ENCODE measurements at regions not wholly inside any gene's neighbourhood (a gene's known extent, or its start where the extent isn't known, plus 50 kb on each side); places are given as distances from the start of the nearest gene placed in this dataset.

- H3K27me3 ChIP-seq (ENCODE audit: control insufficient read depth in 1 of 2, insufficient read depth in 2 of 2, low read length in 2 of 2): no peaks in the 10 kb centered on the region
- H3K4me2 ChIP-seq (ENCODE audit: low read depth, low read length): no peak overlapping the region
- ATAC-seq: no peak
- H2AFZ ChIP-seq (ENCODE audit: low read length): no peak overlapping the region
- H3K79me2 ChIP-seq (ENCODE audit: insufficient read depth, low read length): no peaks in the 10 kb centered on the region
- no peak overlapping the region for H3K27ac ChIP-seq (ENCODE audit: extremely low read length, insufficient read depth, low read length)
- ChIA-PET POLR2A (no interaction called here), CTCF (ENCODE audit: low intra/inter-chr PET ratio, low total read pairs) (no interaction called here)
- intact Hi-C loops (cut with micrococcal nuclease; ENCODE audit: unreplicated experiment): no loop called here
- no peak overlapping the region for H3K4me3 ChIP-seq (replicated peaks in 1 of 3; ENCODE audit: insufficient read depth in 1 of 3, low read depth in 2 of 3, low read length in 3 of 3)
- no peaks in the 10 kb centered on the region for H3K9me3 ChIP-seq (ENCODE audit: low read length)
- WGBS (ENCODE audit: low lambda C conversion rate): 98% methylated on average over 8 of the region's 8 CpGs
- FAIRE-seq: no peak
- H3K9ac ChIP-seq (ENCODE audit: insufficient read depth, low read depth, low read length): no peak overlapping the region
- no peaks in the 10 kb centered on the region for H4K20me1 ChIP-seq (ENCODE audit: insufficient read depth, low read length)
- BruUV-seq (replicated peaks): no TSS peak
- H3K36me3 ChIP-seq (replicated peaks in 1 of 2; ENCODE audit: control insufficient read depth in 1 of 2, insufficient read depth in 2 of 2, low read length in 2 of 2): peaks cover 11 to 27% of the 10 kb centered on the region in 2 experiments; a peak in 4 of 5 replicates
- TF ChIP-seq NR2F6 (IDR thresholded peaks at IDR 0.05): no peak
- TF ChIP-seq NR2F6 (CRISPR knock-in tag; IDR thresholded peaks at IDR 0.05): no peak
- no peak for TF ChIP-seq PLSCR1 (CRISPR knock-in tag; IDR thresholded peaks at IDR 0.05; ENCODE audit: borderline replicate concordance)
- no peak for TF ChIP-seq CERS6 (CRISPR knock-in tag; IDR thresholded peaks at IDR 0.05)
- no peak for TF ChIP-seq PHF21A (CRISPR knock-in tag; IDR thresholded peaks at IDR 0.05)
- TF ChIP-seq ZNF737 (CRISPR knock-in tag; IDR thresholded peaks at IDR 0.05; ENCODE audit: borderline replicate concordance): no peak
- in situ Hi-C loops (cut with HindIII; ENCODE audit: extremely low pct_ligation_motif_present, low pct_unique_long_range_greater_than_20kb): no loop called here
- DNase-seq (ENCODE audit: low spot score): no peak
- no peaks in the 10 kb centered on the region for H3K4me1 ChIP-seq (ENCODE audit: insufficient read depth, low read length)
Observed at GRCh38 chr6:144725736-144726522, 440.8 kb downstream of the UTRN start.

- no peak overlapping the region for H3K27ac ChIP-seq (ENCODE audit: extremely low read length, insufficient read depth, low read length)
- H3K9me3 ChIP-seq (ENCODE audit: low read length): no peaks in the 10 kb centered on the region
- intact Hi-C loops (cut with micrococcal nuclease; ENCODE audit: unreplicated experiment): loop anchor here (1.0 kb wide), 1 partner anchor 28 kb away; no protein-coding TSS in a partner anchor
- 97% methylated on average over 4 of the region's 4 CpGs for WGBS (ENCODE audit: low lambda C conversion rate)
- no peaks in the 10 kb centered on the region for H3K79me2 ChIP-seq (ENCODE audit: insufficient read depth, low read length)
- no peak for FAIRE-seq
- peaks cover 17 to 41% of the 10 kb centered on the region in 2 experiments for H3K36me3 ChIP-seq (replicated peaks in 1 of 2; ENCODE audit: control insufficient read depth in 1 of 2, insufficient read depth in 2 of 2, low read length in 2 of 2)
- H2AFZ ChIP-seq (ENCODE audit: low read length): no peak overlapping the region
- in situ Hi-C loops (cut with HindIII; ENCODE audit: extremely low pct_ligation_motif_present, low pct_unique_long_range_greater_than_20kb): no loop called here
- DNase-seq (ENCODE audit: low spot score): no peak
- H3K27me3 ChIP-seq (ENCODE audit: control insufficient read depth in 1 of 2, insufficient read depth in 2 of 2, low read length in 2 of 2): no peaks in the 10 kb centered on the region
- no peaks in the 10 kb centered on the region for H3K4me1 ChIP-seq (ENCODE audit: insufficient read depth, low read length)
- BruUV-seq (replicated peaks): no TSS peak
- H3K9ac ChIP-seq (ENCODE audit: insufficient read depth, low read depth, low read length): no peak overlapping the region
- H3K4me3 ChIP-seq (replicated peaks in 1 of 3; ENCODE audit: insufficient read depth in 1 of 3, low read depth in 2 of 3, low read length in 3 of 3): no peak overlapping the region
- H4K20me1 ChIP-seq (ENCODE audit: insufficient read depth, low read length): no peaks in the 10 kb centered on the region
- no peak overlapping the region for H3K4me2 ChIP-seq (ENCODE audit: low read depth, low read length)
- POLR2A ChIA-PET: no interaction called here
- CTCF ChIA-PET (ENCODE audit: low intra/inter-chr PET ratio, low total read pairs): no interaction called here
- ATAC-seq: no peak
- TF ChIP-seq ARID2 (CRISPR knock-in tag; IDR thresholded peaks at IDR 0.05; ENCODE audit: borderline replicate concordance) (no peak), NFRKB (IDR thresholded peaks at IDR 0.05) (no peak), ZNF552 (CRISPR knock-in tag; IDR thresholded peaks at IDR 0.05; ENCODE audit: borderline replicate concordance) (no peak), AHR (CRISPR knock-in tag; IDR thresholded peaks at IDR 0.05) (no peak), THRA (CRISPR knock-in tag; IDR thresholded peaks at IDR 0.05; ENCODE audit: borderline replicate concordance) (no peak), MYNN (CRISPR knock-in tag; IDR thresholded peaks at IDR 0.05; ENCODE audit: low read depth) (no peak), PAX8 (CRISPR knock-in tag; IDR thresholded peaks at IDR 0.05; ENCODE audit: borderline replicate concordance) (no peak), THAP7 (CRISPR knock-in tag; IDR thresholded peaks at IDR 0.05) (no peak), ZNF790 (CRISPR knock-in tag; IDR thresholded peaks at IDR 0.05; ENCODE audit: borderline replicate concordance) (no peak)
Observed at GRCh38 chr6:144728804-144729203, 443.7 kb downstream of the UTRN start.

All from HepG2 (cell line).